HepG2 (cell line): ENCODE measurements at regions not wholly inside any gene's neighbourhood (a gene's known extent, or its start where the extent isn't known, plus 50 kb on each side); places are given as distances from the start of the nearest gene placed in this dataset.

Source experiments
- HNF4G ChIP-seq, 2 experiments: sonication (generic) in 1 of 2; formaldehyde crosslinking in 1 of 2; IDR thresholded peaks; 2 replicates each; pipeline versions ENCODE4 v1.4.0 to v1.6.1; 2011 to 2020; ENCODE audit warnings: borderline replicate concordance in 2 of 2, low read depth in 2 of 2, mild to moderate bottlenecking in 2 of 2, low read length in 1 of 2, missing genetic modification reagents in 1 of 2, moderate library complexity in 1 of 2
- IRX3 ChIP-seq: sonication (generic); formaldehyde crosslinking; IDR thresholded peaks from 2 replicates; pipeline ENCODE4 v1.8.1; 2023; ENCODE audit warnings: mild to moderate bottlenecking, low read depth, missing genetic modification reagents, borderline replicate concordance
- RAD21 ChIP-seq: fragments of 450-650 bp; formaldehyde crosslinking; IDR thresholded peaks from 2 replicates; pipeline ENCODE4 v1.5.0; 2020; ENCODE audit warnings: mild to moderate bottlenecking
- RCOR2 ChIP-seq: IDR thresholded peaks from 2 replicates; pipeline ENCODE4 v1.6.1; 2016; ENCODE audit warnings: missing biosample characterization, missing genetic modification reagents
- SOX5 ChIP-seq: IDR thresholded peaks from 2 replicates; pipeline ENCODE4 v1.6.1; 2016; ENCODE audit warnings: borderline replicate concordance
- TARDBP ChIP-seq: sonication (generic); formaldehyde crosslinking; IDR thresholded peaks from 2 replicates; pipeline ENCODE4 v1.8.0; 2022; ENCODE audit warnings: mild to moderate bottlenecking, missing genetic modification reagents
- TCF7 ChIP-seq: sonication (generic); IDR thresholded peaks from 2 replicates; pipeline ENCODE4 v1.6.1; 2016; ENCODE audit warnings: antibody characterized with exemption, low read depth
- ZBTB7B ChIP-seq: sonication (generic); formaldehyde crosslinking; IDR thresholded peaks from 2 replicates; pipeline ENCODE4 v1.4.0; 2020; ENCODE audit warnings: missing genetic modification reagents
- ZEB1 ChIP-seq: IDR thresholded peaks from 2 replicates; pipeline ENCODE4 v1.6.1; 2012; ENCODE audit warnings: mild to moderate bottlenecking, low read depth, inconsistent platforms; ENCODE audit not compliant: insufficient replicate concordance
- ZMYM2 ChIP-seq: sonication (generic); formaldehyde crosslinking; IDR thresholded peaks from 2 replicates; pipeline ENCODE4 v1.8.0; 2022; ENCODE audit warnings: mild to moderate bottlenecking, missing genetic modification reagents
- ZNF367 ChIP-seq: sonication (generic); formaldehyde crosslinking; IDR thresholded peaks from 2 replicates; pipeline ENCODE4 v1.4.0; 2020; ENCODE audit warnings: missing genetic modification reagents, borderline replicate concordance
- TF ChIP-seq, protein P1 (sequence below): sonication (generic); formaldehyde crosslinking; IDR thresholded peaks from 2 replicates; pipeline ENCODE4 v1.9.0; 2022; ENCODE audit warnings: low read depth, missing genetic modification reagents
- TF ChIP-seq, protein P2 (sequence below): sonication (generic); formaldehyde crosslinking; IDR thresholded peaks from 2 replicates; pipeline ENCODE4 v1.5.1; 2020; ENCODE audit warnings: missing genetic modification reagents, mild to moderate bottlenecking, borderline replicate concordance
- TF ChIP-seq, protein P3 (sequence below): sonication (generic); formaldehyde crosslinking; IDR thresholded peaks from 2 replicates; pipeline ENCODE4 v1.9.0; 2021; ENCODE audit warnings: missing genetic modification reagents, mild to moderate bottlenecking, borderline replicate concordance
- TF ChIP-seq, protein P4 (sequence below): sonication (generic); formaldehyde crosslinking; IDR thresholded peaks from 2 replicates; pipeline ENCODE4 v1.5.1; 2020; ENCODE audit warnings: mild to moderate bottlenecking, missing genetic modification reagents, moderate library complexity
- TF ChIP-seq, protein P5 (sequence below): sonication (generic); IDR thresholded peaks from 2 replicates; pipeline ENCODE4 v1.6.1; 2016; ENCODE audit warnings: low read depth, borderline replicate concordance
- TF ChIP-seq, protein P6 (sequence below): IDR thresholded peaks from 2 replicates; pipeline ENCODE4 v1.6.1; 2016; ENCODE audit warnings: missing biosample characterization, missing genetic modification reagents, low read depth

DNA sequence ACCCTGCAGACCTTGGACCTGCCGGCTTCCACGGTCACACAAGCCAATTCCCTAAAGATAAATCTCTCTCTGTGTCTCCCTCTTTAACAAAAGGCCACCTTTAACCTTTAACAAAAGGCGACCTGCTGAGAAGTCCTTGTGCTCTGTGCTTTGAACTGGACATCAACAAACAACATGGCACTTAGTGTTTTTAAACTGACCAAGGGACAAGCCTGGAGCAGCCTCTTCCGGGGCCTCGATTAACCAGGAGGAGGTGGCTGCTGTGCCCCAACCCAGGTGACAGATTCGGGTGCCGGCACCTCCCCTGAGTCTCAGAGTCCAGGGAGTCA, 135.3 kb downstream of the RTP5 start (continued):
- TF ChIP-seq HNF4G (IDR thresholded peaks at IDR 0.05; ENCODE audit: borderline replicate concordance, low read depth, low read length) (peak; percentile 58), HNF4G (CRISPR knock-in tag; IDR thresholded peaks at IDR 0.05; ENCODE audit: borderline replicate concordance, low read depth) (no peak), ZBTB7B (0 out of 2 replicates have a peak, but pooled peaks have one; percentile 34), TARDBP (CRISPR knock-in tag) (0 out of 2 replicates have a peak, but pooled peaks have one; percentile 45), RCOR2 (CRISPR knock-in tag) (no peak), TCF7 (peak; percentile 37; the same call in 1 of the 2 replicates), ZMYM2 (CRISPR knock-in tag) (peak; percentile 26; the same call in 1 of the 2 replicates), ZNF367 (CRISPR knock-in tag) (no peak), IRX3 (0 out of 2 replicates have a peak, but pooled peaks have one; percentile 35), SOX5 (CRISPR knock-in tag) (peak; percentile 95), RAD21 (CRISPR knock-in tag) (no peak), ZEB1 (no peak)
- TF ChIP-seq, protein P1, sequence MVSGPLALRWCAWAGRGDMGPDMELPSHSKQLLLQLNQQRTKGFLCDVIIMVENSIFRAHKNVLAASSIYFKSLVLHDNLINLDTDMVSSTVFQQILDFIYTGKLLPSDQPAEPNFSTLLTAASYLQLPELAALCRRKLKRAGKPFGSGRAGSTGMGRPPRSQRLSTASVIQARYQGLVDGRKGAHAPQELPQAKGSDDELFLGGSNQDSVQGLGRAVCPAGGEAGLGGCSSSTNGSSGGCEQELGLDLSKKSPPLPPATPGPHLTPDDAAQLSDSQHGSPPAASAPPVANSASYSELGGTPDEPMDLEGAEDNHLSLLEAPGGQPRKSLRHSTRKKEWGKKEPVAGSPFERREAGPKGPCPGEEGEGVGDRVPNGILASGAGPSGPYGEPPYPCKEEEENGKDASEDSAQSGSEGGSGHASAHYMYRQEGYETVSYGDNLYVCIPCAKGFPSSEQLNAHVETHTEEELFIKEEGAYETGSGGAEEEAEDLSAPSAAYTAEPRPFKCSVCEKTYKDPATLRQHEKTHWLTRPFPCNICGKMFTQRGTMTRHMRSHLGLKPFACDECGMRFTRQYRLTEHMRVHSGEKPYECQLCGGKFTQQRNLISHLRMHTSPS (CRISPR knock-in tag) = no peak
- TF ChIP-seq, protein P2, sequence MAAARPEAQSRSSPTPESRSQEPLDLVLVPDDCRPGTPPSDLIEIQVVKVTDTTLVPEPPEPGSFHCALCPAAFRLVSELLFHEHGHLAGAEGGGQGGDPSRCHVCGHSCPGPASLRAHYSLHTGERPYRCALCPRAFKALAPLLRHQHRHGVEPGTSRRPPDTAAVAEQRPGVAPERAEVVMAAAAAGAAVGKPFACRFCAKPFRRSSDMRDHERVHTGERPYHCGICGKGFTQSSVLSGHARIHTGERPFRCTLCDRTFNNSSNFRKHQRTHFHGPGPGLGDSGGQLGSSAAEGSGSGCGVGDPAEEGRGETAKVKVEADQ (CRISPR knock-in tag) = no peak
- TF ChIP-seq, protein P3, sequence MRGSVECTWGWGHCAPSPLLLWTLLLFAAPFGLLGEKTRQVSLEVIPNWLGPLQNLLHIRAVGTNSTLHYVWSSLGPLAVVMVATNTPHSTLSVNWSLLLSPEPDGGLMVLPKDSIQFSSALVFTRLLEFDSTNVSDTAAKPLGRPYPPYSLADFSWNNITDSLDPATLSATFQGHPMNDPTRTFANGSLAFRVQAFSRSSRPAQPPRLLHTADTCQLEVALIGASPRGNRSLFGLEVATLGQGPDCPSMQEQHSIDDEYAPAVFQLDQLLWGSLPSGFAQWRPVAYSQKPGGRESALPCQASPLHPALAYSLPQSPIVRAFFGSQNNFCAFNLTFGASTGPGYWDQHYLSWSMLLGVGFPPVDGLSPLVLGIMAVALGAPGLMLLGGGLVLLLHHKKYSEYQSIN (CRISPR knock-in tag) = no peak
- TF ChIP-seq, protein P4, sequence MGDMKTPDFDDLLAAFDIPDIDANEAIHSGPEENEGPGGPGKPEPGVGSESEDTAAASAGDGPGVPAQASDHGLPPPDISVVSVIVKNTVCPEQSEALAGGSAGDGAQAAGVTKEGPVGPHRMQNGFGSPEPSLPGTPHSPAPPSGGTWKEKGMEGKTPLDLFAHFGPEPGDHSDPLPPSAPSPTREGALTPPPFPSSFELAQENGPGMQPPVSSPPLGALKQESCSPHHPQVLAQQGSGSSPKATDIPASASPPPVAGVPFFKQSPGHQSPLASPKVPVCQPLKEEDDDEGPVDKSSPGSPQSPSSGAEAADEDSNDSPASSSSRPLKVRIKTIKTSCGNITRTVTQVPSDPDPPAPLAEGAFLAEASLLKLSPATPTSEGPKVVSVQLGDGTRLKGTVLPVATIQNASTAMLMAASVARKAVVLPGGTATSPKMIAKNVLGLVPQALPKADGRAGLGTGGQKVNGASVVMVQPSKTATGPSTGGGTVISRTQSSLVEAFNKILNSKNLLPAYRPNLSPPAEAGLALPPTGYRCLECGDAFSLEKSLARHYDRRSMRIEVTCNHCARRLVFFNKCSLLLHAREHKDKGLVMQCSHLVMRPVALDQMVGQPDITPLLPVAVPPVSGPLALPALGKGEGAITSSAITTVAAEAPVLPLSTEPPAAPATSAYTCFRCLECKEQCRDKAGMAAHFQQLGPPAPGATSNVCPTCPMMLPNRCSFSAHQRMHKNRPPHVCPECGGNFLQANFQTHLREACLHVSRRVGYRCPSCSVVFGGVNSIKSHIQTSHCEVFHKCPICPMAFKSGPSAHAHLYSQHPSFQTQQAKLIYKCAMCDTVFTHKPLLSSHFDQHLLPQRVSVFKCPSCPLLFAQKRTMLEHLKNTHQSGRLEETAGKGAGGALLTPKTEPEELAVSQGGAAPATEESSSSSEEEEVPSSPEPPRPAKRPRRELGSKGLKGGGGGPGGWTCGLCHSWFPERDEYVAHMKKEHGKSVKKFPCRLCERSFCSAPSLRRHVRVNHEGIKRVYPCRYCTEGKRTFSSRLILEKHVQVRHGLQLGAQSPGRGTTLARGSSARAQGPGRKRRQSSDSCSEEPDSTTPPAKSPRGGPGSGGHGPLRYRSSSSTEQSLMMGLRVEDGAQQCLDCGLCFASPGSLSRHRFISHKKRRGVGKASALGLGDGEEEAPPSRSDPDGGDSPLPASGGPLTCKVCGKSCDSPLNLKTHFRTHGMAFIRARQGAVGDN (CRISPR knock-in tag) = peak; percentile 15; the same call in 1 of the 2 replicates
- TF ChIP-seq, protein P5, sequence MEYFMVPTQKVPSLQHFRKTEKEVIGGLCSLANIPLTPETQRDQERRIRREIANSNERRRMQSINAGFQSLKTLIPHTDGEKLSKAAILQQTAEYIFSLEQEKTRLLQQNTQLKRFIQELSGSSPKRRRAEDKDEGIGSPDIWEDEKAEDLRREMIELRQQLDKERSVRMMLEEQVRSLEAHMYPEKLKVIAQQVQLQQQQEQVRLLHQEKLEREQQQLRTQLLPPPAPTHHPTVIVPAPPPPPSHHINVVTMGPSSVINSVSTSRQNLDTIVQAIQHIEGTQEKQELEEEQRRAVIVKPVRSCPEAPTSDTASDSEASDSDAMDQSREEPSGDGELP = 0 out of 2 replicates have a peak, but pooled peaks have one; percentile 19
- TF ChIP-seq, protein P6, sequence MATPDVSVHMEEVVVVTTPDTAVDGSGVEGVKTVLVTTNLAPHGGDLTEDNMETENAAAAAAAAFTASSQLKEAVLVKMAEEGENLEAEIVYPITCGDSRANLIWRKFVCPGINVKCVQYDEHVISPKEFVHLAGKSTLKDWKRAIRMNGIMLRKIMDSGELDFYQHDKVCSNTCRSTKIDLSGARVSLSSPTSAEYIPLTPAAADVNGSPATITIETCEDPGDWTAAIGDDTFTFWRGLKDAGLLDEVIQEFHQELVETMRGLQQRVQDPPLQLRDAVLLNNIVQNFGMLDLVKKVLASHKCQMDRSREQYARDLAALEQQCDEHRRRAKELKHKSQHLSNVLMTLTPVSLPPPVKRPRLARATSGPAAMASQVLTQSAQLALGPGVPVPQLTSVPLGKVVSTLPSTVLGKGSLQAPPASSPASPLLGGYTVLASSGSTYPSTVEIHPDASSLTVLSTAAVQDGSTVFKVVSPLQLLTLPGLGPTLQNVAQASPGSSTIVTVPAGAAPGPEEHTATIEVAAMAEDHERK (CRISPR knock-in tag) = no peak
